HG03565 (cell line): ENCODE measurements at regions not wholly inside any gene's neighbourhood (a gene's known extent, or its start where the extent isn't known, plus 50 kb on each side); places are given as distances from the start of the nearest gene placed in this dataset.

Experiments
- ATAC-seq: cut with Tn5 transposase; IDR thresholded peaks from one replicate; pipeline ENCODE4 v1.9.1; 2021; ENCODE audit warnings: mild to moderate bottlenecking, moderate library complexity; ENCODE audit not compliant: unreplicated experiment

- no peak for ATAC-seq
Observed at GRCh38 chr1:104921525-104921924, 1171.8 kb downstream of the AMY1C start.

GRCh38 chr1:104923075-104923474 lies 1173.4 kb downstream of the AMY1C start:
- ATAC-seq: no peak

- ATAC-seq: no peak
Observed at GRCh38 chr1:104929280-104929679, 1179.6 kb downstream of the AMY1C start.

- ATAC-seq: peak; percentile 66
Observed at GRCh38 chr1:104932030-104932915, 1182.6 kb downstream of the AMY1C start.

DNA sequence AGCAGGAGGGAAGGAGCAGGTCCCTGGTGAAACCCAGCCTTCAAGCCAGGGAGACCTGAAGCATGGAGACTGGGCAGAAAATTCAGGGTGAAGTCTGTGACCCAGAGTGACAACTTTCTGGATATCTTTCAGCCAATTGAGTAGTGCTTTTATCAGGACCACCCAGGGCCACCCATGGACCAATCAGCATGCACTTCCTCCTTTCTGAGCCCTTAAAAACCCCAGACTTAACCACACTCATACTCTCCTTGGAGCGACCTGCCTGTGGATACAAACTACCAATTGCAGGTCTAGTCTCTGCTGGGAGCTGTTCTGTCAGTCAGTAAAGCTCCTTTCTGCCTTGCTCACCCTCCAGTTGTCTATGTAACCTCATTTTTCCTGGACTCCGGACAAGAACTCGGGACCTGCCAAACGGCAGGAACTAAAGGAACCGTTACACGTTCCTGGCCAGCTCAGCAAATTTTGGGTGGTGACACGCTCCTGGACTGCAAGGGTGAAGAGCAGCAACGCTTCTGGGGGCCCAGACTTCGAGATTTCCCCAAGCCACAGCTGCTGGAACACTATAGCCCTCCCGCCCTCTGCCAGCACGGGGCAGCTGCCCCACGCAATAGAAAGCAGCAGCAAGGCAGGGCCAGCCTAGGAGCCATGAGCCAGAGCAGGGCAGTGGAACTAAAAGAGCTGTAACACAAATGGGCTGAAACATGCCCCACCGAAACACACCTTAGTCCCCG lies 1183.4 kb downstream of the AMY1C start:
- ATAC-seq: peak; percentile 7

DNA sequence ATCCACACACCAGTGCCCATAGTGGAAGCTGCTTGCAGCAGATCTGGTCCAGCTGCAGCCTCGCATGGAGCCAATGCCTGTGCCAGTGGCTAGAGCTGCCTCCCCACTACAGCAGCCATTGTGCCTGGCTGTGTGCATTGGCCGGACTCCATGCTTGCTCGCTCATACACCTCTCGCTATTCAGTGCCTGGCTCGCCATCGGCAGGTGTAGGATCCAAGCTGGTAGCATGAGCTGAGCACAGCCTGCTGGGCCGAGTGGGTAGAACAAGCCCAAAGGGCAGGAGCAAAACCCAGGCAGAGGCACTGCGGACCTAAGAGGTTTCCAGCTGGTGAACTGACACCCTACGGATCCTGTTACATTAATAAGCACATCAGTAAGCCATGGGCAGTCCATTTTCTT lies 1184.1 kb downstream of the AMY1C start:
- ATAC-seq: no peak

DNA sequence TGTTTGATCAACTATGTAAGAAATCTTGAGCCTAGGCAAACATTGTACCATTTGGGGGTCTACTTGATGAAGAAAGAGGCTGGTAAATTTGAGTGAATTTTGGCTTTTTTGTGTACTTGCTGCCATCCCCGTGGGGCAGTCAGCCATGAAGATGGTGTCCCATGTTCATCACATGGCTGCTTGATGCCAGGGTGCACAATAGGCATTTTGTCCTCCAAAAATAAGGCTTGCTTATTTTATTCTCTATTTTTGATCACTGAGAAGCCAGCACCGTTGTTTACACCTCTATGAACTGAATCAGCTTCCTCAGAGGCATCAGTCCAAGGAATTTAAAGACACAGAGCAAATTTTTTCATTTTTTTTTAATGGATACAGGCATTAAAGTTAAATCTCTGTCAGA lies 1195.7 kb downstream of the AMY1C start:
- ATAC-seq: no peak

DNA sequence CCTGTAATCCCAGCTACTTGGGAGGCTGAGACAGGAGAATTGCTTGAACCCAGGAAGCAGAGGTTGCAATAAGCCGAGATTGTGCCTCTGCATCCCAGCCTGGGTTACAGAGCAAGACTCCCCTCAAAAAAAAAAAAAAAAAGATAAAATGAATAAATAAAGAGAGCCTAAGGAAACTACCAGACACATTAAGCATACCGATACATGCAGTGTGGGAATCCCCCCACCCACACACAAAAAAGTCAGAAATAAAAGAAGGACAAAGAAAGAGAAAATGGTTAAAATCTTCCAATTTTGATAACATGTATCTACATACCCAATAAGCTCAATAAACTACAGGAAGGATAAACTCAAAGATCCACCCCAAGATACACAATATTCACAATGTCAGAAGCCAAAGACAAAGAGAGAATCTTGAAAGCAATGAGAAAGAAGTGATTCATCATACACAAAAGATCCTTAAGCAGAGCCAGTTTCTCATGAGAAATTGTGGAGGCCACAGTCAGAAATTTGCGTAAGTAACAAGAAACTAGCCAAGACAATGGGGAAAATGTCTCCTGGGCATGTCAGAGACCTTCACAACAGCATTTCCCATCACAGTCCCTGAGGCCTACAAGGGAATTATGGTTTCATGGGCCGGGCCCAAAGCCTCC lies 1197.0 kb downstream of the AMY1C start:
- ATAC-seq: no peak

DNA sequence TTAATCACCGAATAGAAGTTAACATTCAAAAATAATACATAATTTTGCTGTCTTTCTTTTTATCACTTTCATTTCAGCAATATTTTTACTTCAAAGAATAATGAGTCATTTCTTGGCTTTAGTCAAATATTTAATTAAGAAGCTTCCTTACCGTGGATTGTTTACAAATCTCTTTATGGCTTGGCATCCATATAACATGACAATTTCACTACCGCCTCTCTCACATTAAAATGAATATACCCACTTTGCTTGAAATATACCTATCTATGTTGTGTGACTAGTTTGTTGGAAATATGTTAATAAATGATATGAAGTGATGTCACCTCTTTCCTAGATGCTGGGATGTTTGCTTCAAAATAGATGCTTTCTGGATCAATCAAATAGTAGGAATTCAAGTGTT lies 1203.9 kb downstream of the AMY1C start:
- ATAC-seq: no peak

GRCh38 chr1:104973516-104973915 lies 1223.8 kb downstream of the AMY1C start:
- no peak for ATAC-seq

DNA sequence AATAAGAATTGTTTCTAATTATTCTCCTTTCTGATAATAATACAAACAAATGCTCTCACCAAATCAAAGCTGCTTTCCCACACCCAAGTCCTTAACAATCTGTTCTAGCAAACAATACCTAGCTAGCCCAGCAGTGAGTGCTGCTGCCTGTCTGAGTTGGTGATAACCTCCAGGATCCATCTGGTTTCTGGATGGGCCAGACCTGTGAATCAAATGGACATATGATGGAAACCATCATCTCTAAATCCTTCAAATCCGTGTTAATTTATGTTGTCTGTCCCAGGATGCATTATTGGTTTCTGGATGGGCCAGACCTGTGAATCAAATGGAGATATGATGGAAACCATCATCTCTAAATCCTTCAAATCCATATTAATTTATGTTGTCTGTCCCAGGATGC lies 1230.0 kb downstream of the AMY1C start:
- ATAC-seq: no peak

DNA sequence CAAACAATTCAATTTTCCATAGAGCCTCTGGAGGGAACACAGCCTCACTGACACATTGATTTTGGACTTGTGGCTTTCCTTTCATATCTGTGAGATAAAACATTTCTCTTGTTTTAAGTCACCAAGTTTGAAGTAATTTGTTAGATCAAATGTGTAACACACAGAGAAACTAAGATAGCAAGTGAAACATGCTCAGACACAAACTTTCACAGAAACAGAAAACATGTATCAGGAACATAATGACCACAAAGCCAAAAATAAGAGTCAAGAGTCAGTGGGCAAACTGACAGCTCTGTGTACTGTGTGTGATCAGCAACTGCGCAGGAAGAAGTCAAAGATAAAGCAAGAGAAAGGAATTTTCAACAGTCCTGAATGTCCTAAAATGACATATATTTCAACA lies 1237.5 kb downstream of the AMY1C start:
- ATAC-seq: peak; percentile 99

DNA sequence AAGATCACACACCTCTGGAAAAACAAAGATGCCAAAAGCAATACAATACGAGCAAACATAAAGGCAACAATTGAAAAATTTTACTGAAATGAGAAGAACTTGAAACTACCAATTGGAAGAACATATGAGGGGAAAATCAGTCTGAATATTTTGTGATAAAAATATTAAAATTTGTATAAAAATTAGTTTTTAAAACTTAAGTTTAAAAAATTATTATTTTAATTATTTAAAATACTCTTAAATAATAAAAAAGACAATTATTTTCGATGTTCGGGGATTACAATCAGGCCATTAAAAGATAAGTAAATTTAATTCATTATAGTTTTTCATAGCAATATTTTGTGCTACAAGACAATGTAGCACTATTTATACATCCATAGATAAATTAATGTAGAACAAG lies 1239.3 kb downstream of the AMY1C start:
- ATAC-seq: no peak

- ATAC-seq: no peak
Observed at GRCh38 chr1:104991702-104992101, 1242.0 kb downstream of the AMY1C start.

GRCh38 chr1:105000793-105001192 lies 1251.1 kb downstream of the AMY1C start:
- no peak for ATAC-seq

DNA sequence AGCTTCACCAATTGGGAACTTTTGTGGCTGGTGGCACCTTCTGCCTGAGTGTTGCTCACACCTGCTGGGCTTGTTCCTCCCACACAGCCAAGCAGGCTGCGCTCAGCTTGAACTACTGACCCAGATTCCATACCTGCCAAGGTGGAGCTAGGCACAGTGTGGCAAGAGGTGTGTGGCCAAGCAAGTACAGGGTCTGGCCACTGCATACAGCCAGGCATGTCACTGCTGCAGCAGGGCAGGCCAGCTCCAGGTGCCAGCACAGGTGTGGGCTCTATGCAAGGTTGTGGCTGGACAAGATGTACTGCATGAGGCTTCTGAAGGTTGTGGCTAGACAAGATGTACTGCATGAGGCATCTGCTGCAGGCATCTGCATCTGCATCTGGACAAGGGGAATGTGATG lies 1254.8 kb downstream of the AMY1C start:
- ATAC-seq: no peak

GRCh38 chr1:105005594-105006195 lies 1256.0 kb downstream of the AMY1C start:
- no peak for ATAC-seq

DNA sequence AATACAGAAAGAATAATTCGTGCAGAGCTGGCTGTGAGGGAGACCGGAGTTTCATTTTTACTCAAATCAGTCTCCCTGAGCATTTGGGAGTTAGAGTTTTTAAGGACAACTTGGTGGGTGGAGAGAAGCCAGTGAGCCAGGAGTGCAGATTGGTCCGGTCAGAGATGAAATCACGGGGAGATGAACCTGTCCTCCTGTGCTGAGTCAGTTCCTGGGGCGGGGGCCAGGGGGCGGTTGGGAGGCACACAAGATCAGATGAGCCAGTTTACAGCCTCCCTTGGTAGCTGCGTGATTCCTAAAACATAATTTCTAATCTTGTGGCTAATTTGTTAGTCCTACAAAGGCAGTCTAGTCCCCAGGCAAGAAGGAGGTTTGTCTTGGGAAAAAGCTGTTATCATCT lies 1267.9 kb downstream of the AMY1C start:
- ATAC-seq: no peak

GRCh38 chr1:105023719-105024118 lies 1274.0 kb downstream of the AMY1C start:
- ATAC-seq: no peak

GRCh38 chr1:105027838-105028471 lies 1278.3 kb downstream of the AMY1C start:
- peak; percentile 92 for ATAC-seq

- no peak for ATAC-seq
Observed at GRCh38 chr1:105072446-105072845, 1322.7 kb downstream of the AMY1C start.
